ENCODE measurements at regions not wholly inside any gene's neighbourhood (a gene's known extent, or its start where the extent isn't known, plus 50 kb on each side); places are given as distances from the start of the nearest gene placed in this dataset.

DNA sequence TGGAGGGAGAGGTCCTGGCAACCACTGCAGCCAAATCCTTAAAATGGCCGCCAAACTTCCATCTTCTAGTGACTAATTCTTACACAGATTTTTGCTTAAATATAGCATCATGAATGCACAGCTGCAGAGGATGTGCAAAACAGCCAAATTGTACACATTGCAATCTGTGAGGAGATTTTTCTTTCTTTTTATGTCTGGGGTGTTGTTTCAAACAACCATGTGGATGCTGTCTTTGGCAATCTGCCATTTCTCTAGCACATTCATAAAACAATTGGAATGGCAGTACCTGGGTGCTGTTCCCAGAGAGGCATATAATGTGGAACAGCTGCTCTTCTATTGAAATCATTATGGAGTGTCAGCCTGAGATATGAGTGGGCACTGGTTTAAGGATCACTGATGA, 1082.9 kb upstream of the SEMA6A start:
- TF ChIP-seq EZH2 (IDR thresholded peaks at IDR 0.05; ENCODE audit: borderline replicate concordance, low read depth, low read length, severe bottlenecking) (no peak), POLR2A (IDR thresholded peaks at IDR 0.05; ENCODE audit: low read depth, low read length) (no peak)
- TF ChIP-seq, protein P1, sequence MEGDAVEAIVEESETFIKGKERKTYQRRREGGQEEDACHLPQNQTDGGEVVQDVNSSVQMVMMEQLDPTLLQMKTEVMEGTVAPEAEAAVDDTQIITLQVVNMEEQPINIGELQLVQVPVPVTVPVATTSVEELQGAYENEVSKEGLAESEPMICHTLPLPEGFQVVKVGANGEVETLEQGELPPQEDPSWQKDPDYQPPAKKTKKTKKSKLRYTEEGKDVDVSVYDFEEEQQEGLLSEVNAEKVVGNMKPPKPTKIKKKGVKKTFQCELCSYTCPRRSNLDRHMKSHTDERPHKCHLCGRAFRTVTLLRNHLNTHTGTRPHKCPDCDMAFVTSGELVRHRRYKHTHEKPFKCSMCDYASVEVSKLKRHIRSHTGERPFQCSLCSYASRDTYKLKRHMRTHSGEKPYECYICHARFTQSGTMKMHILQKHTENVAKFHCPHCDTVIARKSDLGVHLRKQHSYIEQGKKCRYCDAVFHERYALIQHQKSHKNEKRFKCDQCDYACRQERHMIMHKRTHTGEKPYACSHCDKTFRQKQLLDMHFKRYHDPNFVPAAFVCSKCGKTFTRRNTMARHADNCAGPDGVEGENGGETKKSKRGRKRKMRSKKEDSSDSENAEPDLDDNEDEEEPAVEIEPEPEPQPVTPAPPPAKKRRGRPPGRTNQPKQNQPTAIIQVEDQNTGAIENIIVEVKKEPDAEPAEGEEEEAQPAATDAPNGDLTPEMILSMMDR (IDR thresholded peaks at IDR 0.05; ENCODE audit: extremely low read depth in 1 of 2, insufficient read depth in 1 of 2, low read depth in 1 of 2, low read length in 2 of 2) = no peak
